Breast epithelium (tissue), 3 donors: ENCODE measurements at regions not wholly inside any gene's neighbourhood (a gene's known extent, or its start where the extent isn't known, plus 50 kb on each side); places are given as distances from the start of the nearest gene placed in this dataset.

Experiments
- POLR2A ChIP-seq: fragments of 450-650 bp; IDR thresholded peaks from one replicate; pipeline ENCODE4 v1.6.1; 2016; ENCODE audit warnings: antibody characterized with exemption, mild to moderate bottlenecking, moderate library complexity
- TF ChIP-seq, protein P1 (sequence below), 3 donors: fragments of 450-650 bp; IDR thresholded peaks; one replicate each; pipeline ENCODE4 v1.5.1; 2016 to 2017; ENCODE audit warnings: antibody characterized with exemption in 3 of 3, mild to moderate bottlenecking in 3 of 3, moderate library complexity in 3 of 3

DNA sequence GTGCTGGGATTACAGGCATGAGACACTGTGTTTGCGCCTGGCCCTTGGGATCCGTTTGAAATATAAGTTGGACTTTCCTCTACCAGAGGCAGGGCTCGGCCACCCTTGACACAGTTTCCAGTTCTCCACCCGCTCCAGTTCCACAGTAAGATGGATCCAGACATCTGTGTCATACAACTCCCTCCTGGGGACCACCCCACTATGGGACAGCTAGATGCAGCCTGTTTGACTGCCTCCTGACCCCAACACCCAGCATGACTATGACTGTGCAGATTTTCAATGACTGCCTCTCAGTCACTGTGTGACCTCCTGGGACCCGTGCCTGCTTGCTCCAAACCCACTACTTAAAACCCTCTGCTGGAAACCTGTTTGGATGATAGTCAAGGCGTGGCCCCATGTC is 166.7 kb downstream of the IRF8 start:
- TF ChIP-seq, protein P1, sequence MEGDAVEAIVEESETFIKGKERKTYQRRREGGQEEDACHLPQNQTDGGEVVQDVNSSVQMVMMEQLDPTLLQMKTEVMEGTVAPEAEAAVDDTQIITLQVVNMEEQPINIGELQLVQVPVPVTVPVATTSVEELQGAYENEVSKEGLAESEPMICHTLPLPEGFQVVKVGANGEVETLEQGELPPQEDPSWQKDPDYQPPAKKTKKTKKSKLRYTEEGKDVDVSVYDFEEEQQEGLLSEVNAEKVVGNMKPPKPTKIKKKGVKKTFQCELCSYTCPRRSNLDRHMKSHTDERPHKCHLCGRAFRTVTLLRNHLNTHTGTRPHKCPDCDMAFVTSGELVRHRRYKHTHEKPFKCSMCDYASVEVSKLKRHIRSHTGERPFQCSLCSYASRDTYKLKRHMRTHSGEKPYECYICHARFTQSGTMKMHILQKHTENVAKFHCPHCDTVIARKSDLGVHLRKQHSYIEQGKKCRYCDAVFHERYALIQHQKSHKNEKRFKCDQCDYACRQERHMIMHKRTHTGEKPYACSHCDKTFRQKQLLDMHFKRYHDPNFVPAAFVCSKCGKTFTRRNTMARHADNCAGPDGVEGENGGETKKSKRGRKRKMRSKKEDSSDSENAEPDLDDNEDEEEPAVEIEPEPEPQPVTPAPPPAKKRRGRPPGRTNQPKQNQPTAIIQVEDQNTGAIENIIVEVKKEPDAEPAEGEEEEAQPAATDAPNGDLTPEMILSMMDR (IDR thresholded peaks at IDR 0.05), result no peak
- no peak for TF ChIP-seq POLR2A
